Skin epidermis (tissue), 12 donors: ENCODE measurements at regions not wholly inside any gene's neighbourhood (a gene's known extent, or its start where the extent isn't known, plus 50 kb on each side); places are given as distances from the start of the nearest gene placed in this dataset.

Experiments used
- H3K27ac ChIP-seq, 21 experiments: fragments of 200-600 bp; sonication (generic) in 11 of 21; one replicate each; pipeline ENCODE4 v1.5.0; 2020; ENCODE audit warnings: mild to moderate bottlenecking in 3 of 21, inconsistent platforms in 2 of 21, moderate library complexity in 2 of 21
- H3K4me3 ChIP-seq, 7 experiments: fragments of 200-600 bp; sonication (generic) in 2 of 7; one replicate each; pipeline ENCODE4 v1.5.0; 2020; ENCODE audit warnings: inconsistent platforms in 2 of 7, mild to moderate bottlenecking in 2 of 7, moderate library complexity in 1 of 7

DNA sequence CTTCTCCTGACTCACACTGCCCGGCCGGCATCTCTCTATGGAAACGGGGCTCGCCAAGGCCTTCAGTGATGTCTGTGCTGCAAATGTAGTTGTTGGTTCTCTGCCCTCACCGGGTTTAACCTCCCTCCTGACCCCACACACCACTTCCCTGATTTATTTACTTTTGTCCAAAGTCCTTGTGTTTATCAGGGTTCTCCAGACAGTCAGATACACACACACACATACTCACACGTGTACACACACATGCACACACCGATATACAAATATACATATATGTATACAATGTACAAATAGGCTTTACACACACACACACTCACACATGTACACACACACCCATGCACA is 647.0 kb downstream of the BRD1 start:
- Histone ChIP-seq H3K4me3 (no peak overlapping the region), H3K27ac (no peak overlapping the region)

DNA sequence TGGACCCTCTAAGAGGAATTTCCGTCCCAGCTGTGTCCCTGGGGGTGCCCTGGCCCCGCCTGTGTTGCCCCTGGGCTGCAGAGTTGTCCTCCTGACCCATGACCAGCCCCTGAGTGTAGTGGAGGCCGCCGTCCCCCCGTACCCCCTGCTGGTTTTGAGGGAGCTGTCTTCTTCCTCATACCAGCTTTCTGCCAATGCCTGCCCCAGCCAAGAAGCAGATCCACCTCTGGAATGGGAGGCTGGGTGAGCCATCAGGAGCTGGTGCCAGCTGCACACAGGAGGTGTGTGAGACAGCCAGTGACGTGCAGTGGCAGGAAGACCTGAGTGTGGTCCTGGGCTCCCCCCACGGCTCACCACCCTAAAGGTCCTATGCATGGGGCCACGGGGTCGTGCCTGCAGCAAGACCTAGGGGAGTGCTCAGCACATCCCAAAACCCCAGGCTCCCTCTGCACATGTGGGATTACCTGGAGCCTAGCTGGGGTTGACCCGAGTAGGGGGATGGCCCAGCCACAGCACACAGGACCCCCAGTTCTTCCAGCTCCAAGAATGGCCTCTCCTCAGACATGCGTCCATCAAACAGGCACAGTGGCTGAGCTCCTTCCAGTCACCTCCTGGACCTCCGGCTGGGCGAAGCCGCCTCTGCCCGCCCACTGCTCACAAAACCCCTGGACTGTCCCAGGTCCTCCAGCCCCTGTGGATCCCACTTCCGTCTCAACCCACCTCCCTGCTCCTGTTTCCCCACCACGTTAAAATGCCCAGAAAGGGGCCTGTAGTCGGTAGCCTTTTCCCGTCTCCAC is 647.6 kb downstream of the BRD1 start:
- no peak overlapping the region for H3K27ac ChIP-seq

DNA sequence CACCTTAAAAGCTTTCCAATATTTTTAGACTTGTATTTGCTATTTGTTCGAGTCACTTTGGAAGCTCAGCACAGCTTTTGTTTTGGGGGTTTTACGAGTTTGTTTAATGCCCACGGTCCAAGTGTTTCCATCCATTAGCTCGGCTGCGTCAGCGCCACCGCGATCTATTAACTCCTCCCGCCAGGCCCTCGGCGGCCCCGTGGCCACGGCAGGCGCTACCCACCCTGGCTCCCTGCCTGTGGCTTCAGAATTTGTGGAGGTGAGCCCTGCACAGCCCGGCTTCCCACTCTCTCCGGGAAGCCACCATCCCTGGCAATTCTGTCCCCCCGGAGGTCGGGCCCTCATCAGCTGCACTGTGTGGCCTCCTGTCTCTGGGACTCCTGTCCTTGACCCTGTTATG is 648.5 kb downstream of the BRD1 start:
- Histone ChIP-seq H3K4me3 (no peak overlapping the region), H3K27ac (no peak overlapping the region)

More for the DNA sequence above, 647.6 kb downstream of the BRD1 start:
- no peak overlapping the region for H3K4me3 ChIP-seq

DNA sequence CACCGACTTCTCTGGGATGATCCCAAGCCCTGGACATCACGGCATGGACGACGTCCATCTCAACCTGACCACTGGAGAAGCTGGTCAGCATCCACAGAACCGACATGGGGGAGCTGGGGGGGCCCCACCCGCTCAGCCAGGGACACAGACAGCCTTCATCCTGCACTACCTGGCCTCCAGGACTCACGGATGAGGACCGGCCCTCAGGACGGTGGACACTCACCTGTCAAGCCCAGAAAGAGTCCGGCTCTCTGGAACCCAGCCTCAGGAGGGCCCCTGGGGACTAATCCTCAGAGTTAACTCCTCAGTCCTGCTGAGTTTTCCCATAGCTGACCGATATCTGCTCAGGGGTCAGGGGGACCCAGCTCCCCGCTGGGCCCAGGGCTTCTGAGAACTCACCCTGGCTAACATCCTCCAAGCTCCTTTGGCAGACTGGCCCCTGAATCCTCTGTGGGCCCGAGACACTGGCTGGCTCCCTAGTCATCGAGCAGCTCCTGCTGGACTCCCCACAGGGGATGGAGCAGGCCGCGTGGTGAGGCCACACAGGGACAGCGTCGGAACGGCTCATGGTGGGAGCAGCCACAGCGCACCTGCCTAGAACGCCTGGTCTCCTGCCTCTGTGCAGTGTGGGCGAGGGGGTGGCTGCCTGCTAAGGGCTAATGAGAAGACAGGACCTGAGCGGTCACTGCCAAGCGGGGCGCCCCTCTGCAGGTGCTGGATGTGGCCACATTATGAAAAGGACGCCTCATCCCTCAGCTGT is 649.2 kb downstream of the BRD1 start:
- Histone ChIP-seq H3K27ac (no peak overlapping the region), H3K4me3 (no peak overlapping the region)

DNA sequence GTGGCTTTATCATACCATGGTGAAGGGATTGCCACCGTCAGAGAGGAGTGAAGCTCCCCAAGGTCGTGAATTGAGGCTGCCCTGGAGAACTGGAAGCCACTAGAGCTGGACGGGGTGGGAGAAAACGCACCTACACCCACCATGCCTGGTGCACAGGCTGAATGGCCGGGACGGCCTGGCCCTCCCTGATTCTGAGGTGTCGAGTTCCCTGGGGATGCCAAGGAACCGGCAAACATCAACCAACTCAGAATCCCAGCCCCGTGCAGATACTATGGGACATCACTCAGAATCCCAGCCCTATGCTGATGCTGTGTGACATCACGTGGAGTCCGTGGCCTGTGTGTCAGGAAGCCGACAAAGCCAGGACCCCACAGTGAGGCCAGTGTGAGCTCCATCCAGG is 650.0 kb downstream of the BRD1 start:
- Histone ChIP-seq H3K27ac (no peak overlapping the region), H3K4me3 (no peak overlapping the region)

DNA sequence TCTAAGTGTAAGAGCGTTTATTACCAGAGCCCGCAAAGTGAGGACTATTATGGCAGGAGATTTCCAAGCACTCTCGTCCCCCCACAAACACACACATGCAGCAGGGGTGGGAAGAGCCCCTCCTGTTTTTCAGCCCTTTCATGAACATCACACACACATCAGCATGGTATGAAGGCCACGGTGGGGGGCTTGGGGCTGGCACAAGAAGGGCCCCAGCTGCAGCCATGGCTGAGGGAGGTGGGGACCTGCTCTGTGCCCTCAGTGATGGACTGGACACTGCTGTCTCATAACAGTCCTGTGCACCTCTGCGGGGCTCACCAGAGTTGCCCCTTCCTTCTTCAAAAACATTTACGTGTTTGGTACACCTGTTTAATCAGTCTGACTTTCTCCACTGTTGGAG is 650.7 kb downstream of the BRD1 start:
- H3K4me3 ChIP-seq: no peak overlapping the region
- no peak overlapping the region for H3K27ac ChIP-seq

DNA sequence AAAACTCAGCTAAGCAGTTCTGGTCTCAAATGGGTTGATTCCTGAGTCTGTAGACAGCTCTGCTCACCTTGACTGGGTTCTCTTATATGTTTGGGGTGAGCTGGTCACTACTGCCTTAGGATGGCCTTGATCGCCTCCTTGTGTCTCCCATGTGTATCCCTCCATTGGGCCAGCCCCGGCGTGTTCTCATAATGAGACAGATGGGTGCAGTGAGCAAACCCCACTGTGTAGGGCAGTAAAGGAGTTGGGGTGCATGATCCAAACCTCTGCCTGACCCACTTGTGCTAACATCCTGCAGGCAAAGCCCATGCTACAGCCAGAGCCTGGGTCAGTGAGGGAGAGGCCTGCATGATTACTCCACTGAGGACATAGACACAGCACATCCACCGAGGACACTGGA is 657.6 kb downstream of the BRD1 start:
- Histone ChIP-seq H3K27ac (no peak overlapping the region), H3K4me3 (no peak overlapping the region)

DNA sequence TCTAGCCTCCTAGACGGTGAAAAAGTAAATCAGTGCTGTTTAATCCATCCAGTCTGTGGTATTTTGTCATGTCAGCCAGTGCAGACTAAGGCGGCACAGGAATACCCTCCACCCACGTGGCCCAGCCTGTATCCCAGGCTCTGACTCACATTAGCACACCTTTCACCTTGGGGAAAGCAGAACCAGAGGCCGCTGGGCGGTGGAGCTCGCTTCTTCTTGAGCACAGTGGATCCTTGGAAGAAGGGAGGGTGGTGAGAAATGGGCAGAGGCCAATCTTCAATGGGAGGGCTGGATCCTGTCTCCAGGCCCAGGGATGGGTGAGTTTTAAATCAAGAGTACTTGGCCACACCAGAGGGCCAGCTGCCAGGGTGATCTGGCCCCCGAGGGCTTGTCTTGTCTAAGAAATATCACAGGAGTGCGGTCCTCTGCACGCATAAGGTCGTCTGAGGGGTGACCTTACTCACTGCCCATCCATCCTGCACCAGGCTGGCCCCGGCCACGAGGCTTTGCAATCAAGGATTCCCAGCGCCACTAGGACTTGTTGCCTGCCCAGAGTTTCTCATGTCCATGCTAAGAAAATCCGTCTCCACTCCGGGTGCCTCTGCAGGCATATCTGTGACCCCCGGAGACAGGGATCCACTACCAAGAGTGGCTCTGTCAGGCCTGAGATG is 658.5 kb downstream of the BRD1 start:
- H3K27ac ChIP-seq: no peak overlapping the region
- no peak overlapping the region for H3K4me3 ChIP-seq

DNA sequence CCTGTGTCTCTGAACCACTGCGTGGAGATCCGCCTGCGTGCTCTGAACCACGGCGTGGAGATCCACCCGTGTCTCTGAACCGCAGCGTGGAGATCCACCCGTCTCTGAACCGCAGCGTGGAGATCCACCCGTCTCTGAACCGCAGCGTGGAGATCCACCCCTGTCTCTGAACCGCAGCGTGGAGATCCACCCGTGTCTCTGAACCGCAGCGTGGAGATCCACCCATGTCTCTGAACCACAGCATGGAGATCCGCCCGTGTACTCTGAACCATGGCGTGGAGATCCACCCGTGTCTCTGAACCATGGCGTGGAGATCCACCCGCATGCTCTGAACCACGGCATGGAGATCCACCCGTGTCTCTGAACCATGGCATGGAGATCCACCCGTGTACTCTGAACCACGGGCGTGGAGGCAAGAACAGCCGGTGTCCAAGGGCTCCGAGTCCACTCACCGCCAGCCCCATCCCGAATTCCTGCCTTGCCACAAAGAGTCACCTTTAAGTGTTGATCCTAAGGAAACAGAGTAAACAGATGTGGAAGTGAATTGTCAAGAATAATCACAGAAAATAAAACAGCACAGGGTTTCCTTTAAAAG is 659.4 kb downstream of the BRD1 start:
- no peak overlapping the region for H3K27ac ChIP-seq
- no peak overlapping the region for H3K4me3 ChIP-seq

DNA sequence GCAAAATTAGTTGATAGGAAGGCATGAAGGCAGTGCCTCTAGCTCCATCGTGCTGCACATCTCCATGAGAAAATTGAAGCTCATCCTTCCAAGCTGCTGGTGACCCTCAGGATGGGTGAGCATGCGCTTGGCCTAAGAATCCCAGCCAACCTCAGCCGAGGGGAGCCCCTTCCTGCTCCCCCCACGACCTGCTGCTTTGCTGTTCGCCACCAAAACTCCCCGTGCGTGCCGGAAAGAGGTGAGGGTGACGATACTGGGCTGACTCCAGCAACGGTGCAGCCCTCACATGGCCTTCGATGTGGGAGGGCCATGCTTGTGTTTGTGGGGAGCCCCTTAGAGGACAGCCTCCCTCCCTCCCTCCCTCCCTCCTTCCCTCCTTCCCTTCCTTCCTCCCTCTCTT is 660.9 kb downstream of the BRD1 start:
- Histone ChIP-seq H3K4me3 (no peak overlapping the region), H3K27ac (no peak overlapping the region)

DNA sequence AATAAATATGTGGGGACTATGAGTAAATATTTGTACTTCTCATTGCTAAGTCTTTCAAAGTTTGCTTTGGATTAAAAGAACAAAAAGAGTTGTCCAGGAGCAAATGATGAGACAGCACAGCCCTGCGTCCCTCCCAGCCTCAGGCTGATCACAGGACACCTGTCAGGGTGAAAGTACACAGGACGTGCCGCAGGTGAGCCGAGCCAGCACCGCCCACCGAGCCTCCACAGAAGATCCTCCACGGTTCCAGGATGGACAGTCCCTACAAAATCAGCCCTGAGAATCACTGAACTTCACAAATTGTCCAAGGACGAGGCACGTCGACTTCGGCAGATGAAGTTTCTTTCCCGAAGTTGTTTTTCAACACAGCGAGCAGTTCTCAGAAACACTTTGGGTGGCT is 661.5 kb downstream of the BRD1 start:
- Histone ChIP-seq H3K4me3 (no peak overlapping the region), H3K27ac (no peak overlapping the region)

DNA sequence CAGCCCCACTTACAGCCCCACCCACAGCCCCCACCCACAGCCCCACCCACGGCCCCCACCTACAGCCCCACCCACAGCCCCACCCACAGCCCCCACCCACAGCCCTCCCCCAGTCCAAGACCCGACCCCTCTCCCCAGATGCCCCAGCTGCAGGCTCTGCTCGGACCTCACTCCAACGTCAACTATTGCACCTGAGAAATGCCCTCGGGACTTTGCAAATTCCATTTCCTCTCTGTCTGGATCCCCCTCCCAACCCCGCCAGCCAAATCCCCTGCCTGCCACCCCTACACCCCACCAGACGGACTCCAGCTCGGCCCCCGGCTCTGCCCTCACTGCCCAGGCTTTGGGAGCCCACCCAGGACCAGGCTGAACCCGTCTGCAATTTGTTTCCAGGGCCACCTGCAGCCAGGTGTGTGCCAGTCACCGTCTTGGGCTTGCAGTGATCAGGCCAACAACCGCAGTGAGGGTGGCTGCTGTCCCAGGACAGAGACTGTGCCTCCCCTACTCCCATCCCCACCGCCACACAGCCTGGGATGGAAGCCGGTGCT is 662.8 kb downstream of the BRD1 start:
- H3K27ac ChIP-seq: no peak overlapping the region

DNA sequence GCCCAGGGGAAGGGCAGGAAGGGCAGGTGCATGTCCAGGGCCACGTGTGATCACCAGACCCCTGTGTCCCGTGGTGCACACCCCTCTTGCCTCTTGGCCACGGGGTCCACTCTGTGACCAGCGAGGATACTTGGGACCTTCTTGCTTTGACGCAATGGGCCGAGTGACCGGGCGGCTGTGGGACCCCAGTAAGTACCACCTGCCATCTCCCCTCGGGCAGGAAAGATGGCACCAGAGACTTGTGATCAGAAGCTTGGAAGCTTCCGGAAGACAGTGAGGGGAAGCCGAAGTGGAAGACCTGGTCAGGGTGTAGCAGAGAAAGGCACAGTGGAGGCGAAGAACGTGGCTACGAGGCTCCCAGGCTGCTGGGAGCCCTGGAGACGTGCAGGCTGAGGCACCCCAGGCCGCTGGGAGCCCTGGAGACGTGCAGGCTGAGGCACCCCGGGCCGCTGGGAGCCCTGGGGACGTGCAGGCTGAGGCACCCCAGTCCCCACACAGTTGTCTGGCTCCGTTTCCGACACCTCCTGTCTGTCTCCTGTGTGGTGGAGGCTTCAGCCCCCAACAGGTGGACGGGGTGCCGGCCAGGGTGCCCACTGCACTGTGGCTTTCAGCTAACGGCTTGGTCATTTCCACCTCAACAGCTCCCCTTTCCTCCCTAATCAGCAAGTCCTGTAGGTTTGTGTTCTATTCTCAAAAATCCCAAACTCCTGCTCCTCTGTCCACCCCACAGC is 663.5 kb downstream of the BRD1 start:
- Histone ChIP-seq H3K27ac (no peak overlapping the region), H3K4me3 (no peak overlapping the region)

More for the DNA sequence above, 662.8 kb downstream of the BRD1 start:
- no peak overlapping the region for H3K4me3 ChIP-seq

DNA sequence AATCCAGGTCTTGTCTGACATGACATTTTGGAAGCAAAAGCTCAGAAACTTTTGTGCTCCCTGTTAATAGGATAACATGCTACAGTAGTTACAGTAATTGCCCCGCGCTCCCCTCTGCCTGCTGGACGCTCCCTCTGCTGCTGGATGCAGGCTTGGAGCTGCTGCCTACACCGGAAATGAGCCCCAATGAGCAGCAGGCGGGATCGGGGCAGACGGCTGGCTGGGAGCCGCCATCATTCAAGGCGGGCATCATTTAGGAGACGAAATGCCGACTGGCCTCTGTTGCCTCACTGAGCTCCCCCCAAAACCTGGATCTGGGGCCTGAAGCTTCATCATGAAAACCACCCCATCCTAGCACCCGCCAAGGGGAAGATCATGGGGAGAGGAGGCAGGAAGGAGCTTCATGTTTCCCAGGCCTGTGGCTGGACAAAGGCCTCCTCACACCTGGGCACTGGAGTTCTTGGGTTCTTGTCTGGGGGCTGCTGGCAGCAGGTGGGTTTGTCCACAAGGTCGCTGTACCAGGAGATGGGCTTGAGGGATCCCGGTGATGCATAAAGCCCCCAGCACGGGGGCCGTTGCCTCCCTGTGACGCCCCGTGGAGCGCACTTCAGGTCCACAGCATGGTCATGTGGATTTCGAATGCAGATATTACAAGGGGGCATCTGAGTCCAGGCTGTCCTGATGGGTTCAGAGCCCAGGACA is 664.3 kb downstream of the BRD1 start:
- Histone ChIP-seq H3K27ac (no peak overlapping the region), H3K4me3 (no peak overlapping the region)

DNA sequence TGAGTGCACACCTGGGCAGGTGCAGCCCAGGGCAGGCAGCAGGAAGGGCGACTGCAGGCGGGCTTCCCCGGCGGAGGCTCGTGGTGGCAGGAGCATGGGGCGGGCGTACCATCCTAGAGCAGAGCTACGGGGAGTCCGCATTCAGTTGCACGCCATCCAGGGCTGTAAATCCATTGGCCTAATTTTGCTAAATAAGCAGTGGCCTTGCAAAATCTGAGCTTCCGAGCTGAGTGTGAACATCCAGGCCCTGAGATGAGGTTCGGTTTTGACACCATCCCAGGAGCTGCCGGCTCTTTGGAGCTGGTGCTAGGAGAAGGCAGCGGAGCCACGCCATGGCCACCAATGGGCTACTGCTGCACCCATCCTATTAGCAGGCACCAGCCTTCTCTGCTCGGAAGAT is 664.8 kb downstream of the BRD1 start:
- no peak overlapping the region for H3K4me3 ChIP-seq

DNA sequence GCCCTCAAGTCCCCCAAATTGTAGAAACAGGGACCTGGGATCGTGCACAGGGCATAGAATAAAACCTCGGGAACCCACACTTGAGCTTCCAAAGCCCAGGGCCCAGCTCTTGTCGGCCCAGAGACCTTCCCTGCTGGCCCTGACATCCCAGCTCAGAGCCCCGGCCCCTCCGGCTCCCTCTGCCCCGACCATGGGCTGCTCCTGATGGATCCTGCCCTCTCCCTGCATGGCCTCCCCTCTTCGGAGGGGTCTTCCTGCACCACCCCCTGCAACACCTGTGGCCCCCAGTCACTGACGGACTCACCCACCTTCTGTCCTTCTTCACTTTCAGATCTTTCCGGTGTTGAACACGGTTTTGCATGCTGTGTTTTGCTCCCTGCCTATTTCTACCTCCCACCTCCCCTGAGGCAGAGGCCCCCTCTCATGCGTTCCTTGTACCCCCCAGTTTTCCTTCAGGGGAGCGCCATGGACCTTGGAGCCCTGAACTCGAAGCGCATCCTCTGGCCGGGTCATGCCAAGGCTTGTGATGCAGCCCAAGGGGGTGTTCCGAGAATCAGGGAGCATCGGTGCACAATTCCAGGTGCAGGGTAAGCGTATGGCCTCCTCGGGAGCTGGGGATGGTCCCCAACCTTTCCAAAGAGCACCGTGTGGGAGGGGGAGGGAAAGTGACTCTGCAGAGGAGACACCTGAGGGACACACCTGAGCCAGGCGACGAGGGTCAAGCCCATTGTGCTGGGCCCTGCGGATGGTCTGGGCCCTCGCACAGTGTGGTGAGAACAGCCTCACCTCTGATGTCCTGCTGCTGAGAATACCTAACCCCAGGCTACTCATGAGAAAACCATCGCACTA is 666.4 kb downstream of the BRD1 start:
- no peak overlapping the region for H3K27ac ChIP-seq
- H3K4me3 ChIP-seq: no peak overlapping the region

More for the DNA sequence above, 664.8 kb downstream of the BRD1 start:
- H3K27ac ChIP-seq: no peak overlapping the region

DNA sequence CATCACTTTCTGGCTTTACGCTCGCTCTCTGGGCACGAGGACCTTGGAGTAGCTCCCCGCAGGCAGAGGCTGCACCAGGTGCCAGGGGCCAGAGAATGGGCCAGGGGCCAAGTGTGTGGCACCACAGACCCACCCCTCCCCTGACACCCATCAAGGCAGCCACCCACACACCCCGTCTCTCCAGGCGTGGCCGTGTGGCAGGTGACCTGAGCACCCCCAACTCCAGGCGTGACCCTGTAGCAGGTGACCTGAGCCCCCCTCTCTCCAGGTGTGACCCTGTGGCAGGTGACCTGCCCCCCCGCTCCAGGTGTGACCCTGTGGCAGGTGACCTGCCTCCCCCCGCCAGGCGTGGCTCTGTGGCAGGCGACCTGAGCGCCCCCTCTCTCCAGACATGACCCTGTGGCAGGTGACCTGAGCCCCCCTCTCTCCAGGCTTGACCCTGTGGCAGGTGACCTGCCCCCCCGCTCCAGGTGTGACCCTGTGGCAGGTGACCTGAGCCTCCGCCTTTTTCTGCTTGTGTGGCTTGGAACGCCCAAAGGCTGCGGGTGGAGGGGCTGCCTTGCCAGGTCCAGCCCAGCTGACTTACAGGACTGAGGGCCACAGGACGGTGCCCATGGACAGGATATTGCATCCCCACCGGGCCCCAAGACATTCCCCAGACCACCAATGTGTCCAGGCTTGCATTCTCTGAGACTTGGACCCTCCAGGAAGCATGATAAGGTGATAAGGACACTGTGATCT is 667.2 kb downstream of the BRD1 start:
- no peak overlapping the region for H3K27ac ChIP-seq
- H3K4me3 ChIP-seq: no peak overlapping the region
